Activated CD4-positive, alpha-beta T cell treated with anti-CD3 and anti-CD28 coated beads, Interleukin-2, amount 10 ng/mL, durations not matched to agents 24 days and 14 days (primary cell): ENCODE measurements at regions not wholly inside any gene's neighbourhood (a gene's known extent, or its start where the extent isn't known, plus 50 kb on each side); places are given as distances from the start of the nearest gene placed in this dataset.
"Not testable (repeated sequence)": the region's sequence is repeated elsewhere in the genome, so short reads cannot be mapped to it uniquely, and the experiment has no call there.

ENCODE experiments used
- DNase-seq: peaks from one replicate; pipeline ENCODE4 v3.0.0; 2022
- H3K27ac Mint-ChIP-seq: one replicate; pipeline ENCODE4 v1.8.0; 2022; ENCODE audit warnings: mild to moderate bottlenecking, mixed read lengths
- H3K27me3 Mint-ChIP-seq: one replicate; pipeline ENCODE4 v1.8.0; 2022; ENCODE audit warnings: mixed read lengths
- H3K36me3 Mint-ChIP-seq: one replicate; pipeline ENCODE4 v1.8.0; 2022; ENCODE audit warnings: low read depth, mild to moderate bottlenecking, mixed read lengths
- H3K4me1 Mint-ChIP-seq: one replicate; pipeline ENCODE4 v1.8.0; 2021; ENCODE audit warnings: mixed read lengths
- H3K4me3 Mint-ChIP-seq: one replicate; pipeline ENCODE4 v1.8.0; 2022; ENCODE audit warnings: mild to moderate bottlenecking, moderate library complexity, mixed read lengths
- H3K9me3 Mint-ChIP-seq: one replicate; pipeline ENCODE4 v1.8.0; 2021; ENCODE audit warnings: mixed read lengths
- intact Hi-C: fragments of 100-400 bp; cut with micrococcal nuclease; formaldehyde crosslinking; loops from one replicate; pipeline ENCODE4 v1.15.1; 2023

GRCh38 chr6:144411531-144412165 lies 126.5 kb downstream of the UTRN start:
- H3K9me3 Mint-ChIP-seq = no peaks in the 10 kb centered on the region
- no peak for DNase-seq
- intact Hi-C loops = loop anchor here (2.0 to 5.0 kb wide), 3 partner anchors 17 to 69 kb away; no protein-coding TSS in a partner anchor

GRCh38 chr6:144413418-144413817 lies 128.3 kb downstream of the UTRN start:
- Mint-ChIP-seq H3K4me1 (peaks cover 30% of the 10 kb centered on the region), H3K27me3 (no peaks in the 10 kb centered on the region), H3K4me3 (no peak overlapping the region), H3K27ac (no peak overlapping the region), H3K9me3 (no peaks in the 10 kb centered on the region), H3K36me3 (peaks cover 18% of the 10 kb centered on the region)
- intact Hi-C loops = loop anchor here (5.0 kb wide), 2 partner anchors 54 to 71 kb away; no protein-coding TSS in a partner anchor
- DNase-seq = no peak

More at GRCh38 chr6:144411531-144412165, 126.5 kb downstream of the UTRN start:
- Mint-ChIP-seq H3K4me3 (peak overlapping the region; percentile 61), H3K27me3 (no peaks in the 10 kb centered on the region), H3K27ac (peak overlapping the region; percentile 73), H3K4me1 (peaks cover 26% of the 10 kb centered on the region), H3K36me3 (peaks cover 21% of the 10 kb centered on the region)

GRCh38 chr6:144415014-144415413 lies 129.9 kb downstream of the UTRN start:
- Mint-ChIP-seq H3K9me3 (no peaks in the 10 kb centered on the region), H3K36me3 (peaks cover 18% of the 10 kb centered on the region), H3K27me3 (no peaks in the 10 kb centered on the region), H3K4me1 (peaks cover 32% of the 10 kb centered on the region), H3K27ac (no peak overlapping the region), H3K4me3 (no peak overlapping the region)
- DNase-seq = no peak
- intact Hi-C loops = no loop called here

- Mint-ChIP-seq H3K27me3 (no peaks in the 10 kb centered on the region), H3K36me3 (peaks cover 15% of the 10 kb centered on the region), H3K9me3 (no peaks in the 10 kb centered on the region), H3K4me3 (no peak overlapping the region), H3K4me1 (peaks cover 32% of the 10 kb centered on the region), H3K27ac (no peak overlapping the region)
- intact Hi-C loops = no loop called here
- no peak for DNase-seq
Observed at GRCh38 chr6:144415835-144416237, 130.7 kb downstream of the UTRN start.

- Mint-ChIP-seq H3K27me3 (no peaks in the 10 kb centered on the region), H3K27ac (no peak overlapping the region), H3K4me3 (no peak overlapping the region), H3K4me1 (peaks cover 29% of the 10 kb centered on the region), H3K9me3 (no peaks in the 10 kb centered on the region), H3K36me3 (peaks cover 11% of the 10 kb centered on the region)
- intact Hi-C loops = no loop called here
- no peak for DNase-seq
Observed at GRCh38 chr6:144416244-144416643, 131.1 kb downstream of the UTRN start.

- no peaks in the 10 kb centered on the region for H3K27me3 Mint-ChIP-seq
- intact Hi-C loops = no loop called here
Observed at GRCh38 chr6:144416773-144417172, 131.6 kb downstream of the UTRN start.

GRCh38 chr6:144417681-144418080 lies 132.5 kb downstream of the UTRN start:
- no peak overlapping the region for H3K4me3 Mint-ChIP-seq

More at GRCh38 chr6:144416773-144417172, 131.6 kb downstream of the UTRN start:
- no peak for DNase-seq
- H3K9me3 Mint-ChIP-seq = no peaks in the 10 kb centered on the region
- peaks cover 24% of the 10 kb centered on the region for H3K4me1 Mint-ChIP-seq
- H3K36me3 Mint-ChIP-seq = peaks cover 8% of the 10 kb centered on the region
- no peak overlapping the region for H3K4me3 Mint-ChIP-seq
- H3K27ac Mint-ChIP-seq = no peak overlapping the region

GRCh38 chr6:144418959-144419545 lies 133.9 kb downstream of the UTRN start:
- Mint-ChIP-seq H3K36me3 (peaks cover 19% of the 10 kb centered on the region), H3K27ac (no peak overlapping the region), H3K4me1 (peaks cover 19% of the 10 kb centered on the region), H3K4me3 (no peak overlapping the region), H3K9me3 (no peaks in the 10 kb centered on the region), H3K27me3 (no peaks in the 10 kb centered on the region)
- intact Hi-C loops = no loop called here
- DNase-seq = no peak

More at GRCh38 chr6:144417681-144418080, 132.5 kb downstream of the UTRN start:
- Mint-ChIP-seq H3K9me3 (no peaks in the 10 kb centered on the region), H3K27ac (peak overlapping the region; percentile 25), H3K36me3 (peaks cover 11% of the 10 kb centered on the region), H3K27me3 (no peaks in the 10 kb centered on the region), H3K4me1 (peaks cover 24% of the 10 kb centered on the region)
- intact Hi-C loops = no loop called here
- DNase-seq = no peak

GRCh38 chr6:144423167-144423566 lies 138.0 kb downstream of the UTRN start:
- intact Hi-C loops = no loop called here
- Mint-ChIP-seq H3K27me3 (no peaks in the 10 kb centered on the region), H3K9me3 (no peaks in the 10 kb centered on the region), H3K4me3 (no peak overlapping the region), H3K27ac (no peak overlapping the region), H3K36me3 (peaks cover 40% of the 10 kb centered on the region), H3K4me1 (peaks cover 7% of the 10 kb centered on the region)
- DNase-seq = no peak

GRCh38 chr6:144429753-144430152 lies 144.6 kb downstream of the UTRN start:
- H3K9me3 Mint-ChIP-seq = no peaks in the 10 kb centered on the region
- no peak overlapping the region for H3K27ac Mint-ChIP-seq
- no peak for DNase-seq

GRCh38 chr6:144433446-144433845 lies 148.3 kb downstream of the UTRN start:
- intact Hi-C loops, H3K27ac Mint-ChIP-seq: not testable (repeated sequence)

More at GRCh38 chr6:144429753-144430152, 144.6 kb downstream of the UTRN start:
- H3K4me3 Mint-ChIP-seq = no peak overlapping the region
- peaks cover 6% of the 10 kb centered on the region for H3K4me1 Mint-ChIP-seq
- intact Hi-C loops = no loop called here
- H3K27me3 Mint-ChIP-seq = no peaks in the 10 kb centered on the region
- peaks cover 53% of the 10 kb centered on the region for H3K36me3 Mint-ChIP-seq

GRCh38 chr6:144434308-144434990 lies 149.3 kb downstream of the UTRN start:
- intact Hi-C loops = no loop called here
- Mint-ChIP-seq H3K27me3 (no peaks in the 10 kb centered on the region), H3K4me3 (no peak overlapping the region), H3K27ac (no peak overlapping the region), H3K36me3 (peaks cover 63% of the 10 kb centered on the region), H3K4me1 (peaks cover 6% of the 10 kb centered on the region), H3K9me3 (no peaks in the 10 kb centered on the region)
- DNase-seq = peak; percentile 51

More at GRCh38 chr6:144433446-144433845, 148.3 kb downstream of the UTRN start:
- H3K36me3 Mint-ChIP-seq = peaks cover 57% of the 10 kb centered on the region
- not testable (repeated sequence) for H3K4me1 Mint-ChIP-seq, H3K4me3 Mint-ChIP-seq, H3K27me3 Mint-ChIP-seq, DNase-seq, H3K9me3 Mint-ChIP-seq

GRCh38 chr6:144435602-144436426 lies 150.7 kb downstream of the UTRN start:
- intact Hi-C loops = no loop called here
- Mint-ChIP-seq H3K9me3 (peaks cover 6% of the 10 kb centered on the region), H3K4me1 (peaks cover 6% of the 10 kb centered on the region), H3K27ac (no peak overlapping the region), H3K36me3 (peaks cover 67% of the 10 kb centered on the region), H3K4me3 (no peak overlapping the region), H3K27me3 (no peaks in the 10 kb centered on the region)
- no peak for DNase-seq
